Choroid plexus epithelial cell (primary cell): ENCODE measurements at regions not wholly inside any gene's neighbourhood (a gene's known extent, or its start where the extent isn't known, plus 50 kb on each side); places are given as distances from the start of the nearest gene placed in this dataset.
A peak's percentile ranks its signal among the peaks of the same experiment; 100 is the strongest.

Experiments
- DNase-seq: peaks from one replicate; pipeline ENCODE4 v3.0.0-alpha.2; 2010; ENCODE audit warnings: low read depth
- H3K4me3 ChIP-seq: 2 replicates; pipeline ENCODE4 v1.5.1; 2011; ENCODE audit warnings: low read depth, mild to moderate bottlenecking, control low read depth, low read length, moderate library complexity
- TF ChIP-seq, protein P1 (sequence below): conservative IDR thresholded peaks from 2 replicates; pipeline ENCODE4 v1.5.1; 2011; ENCODE audit warnings: low read depth, mild to moderate bottlenecking, control low read depth, inconsistent platforms, low read length, moderate library complexity

DNA sequence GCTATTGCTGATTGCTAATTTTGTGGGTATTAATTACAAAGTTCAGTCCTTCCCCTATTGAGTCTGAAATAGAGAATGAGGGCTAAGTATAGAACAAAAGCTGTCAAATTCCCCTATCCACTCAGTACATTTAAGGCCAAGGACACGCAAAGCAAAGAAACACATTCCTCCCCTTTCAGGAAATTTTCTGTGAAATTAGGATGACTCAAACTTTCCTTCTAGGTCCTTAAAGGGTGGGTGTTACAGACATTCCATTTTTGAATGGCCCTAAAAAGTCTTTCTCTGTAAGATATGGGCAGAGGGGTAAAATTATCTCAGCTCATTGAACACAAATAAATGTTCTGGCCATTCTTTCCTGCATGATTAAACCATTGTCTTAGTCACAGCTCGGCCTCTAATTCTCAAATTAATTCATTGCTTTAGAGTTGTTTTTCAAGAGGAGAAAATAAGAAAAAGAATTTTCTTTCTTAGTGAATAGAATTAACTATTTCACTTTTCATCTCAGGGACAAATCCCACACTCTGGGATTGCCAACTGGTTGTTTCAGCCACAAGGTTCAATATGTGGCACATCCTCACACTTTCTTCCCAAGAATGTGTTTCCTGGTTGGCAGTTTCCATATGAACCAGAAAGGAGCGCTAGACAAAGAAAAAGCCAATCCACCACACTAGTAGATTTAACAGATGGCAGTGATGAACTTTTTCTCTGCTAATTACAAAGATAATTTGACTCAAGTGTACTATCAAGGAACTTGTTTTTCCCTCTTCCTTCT, 424.1 kb downstream of the ZNF385D start:
- H3K4me3 ChIP-seq = no peak overlapping the region
- TF ChIP-seq, protein P1, sequence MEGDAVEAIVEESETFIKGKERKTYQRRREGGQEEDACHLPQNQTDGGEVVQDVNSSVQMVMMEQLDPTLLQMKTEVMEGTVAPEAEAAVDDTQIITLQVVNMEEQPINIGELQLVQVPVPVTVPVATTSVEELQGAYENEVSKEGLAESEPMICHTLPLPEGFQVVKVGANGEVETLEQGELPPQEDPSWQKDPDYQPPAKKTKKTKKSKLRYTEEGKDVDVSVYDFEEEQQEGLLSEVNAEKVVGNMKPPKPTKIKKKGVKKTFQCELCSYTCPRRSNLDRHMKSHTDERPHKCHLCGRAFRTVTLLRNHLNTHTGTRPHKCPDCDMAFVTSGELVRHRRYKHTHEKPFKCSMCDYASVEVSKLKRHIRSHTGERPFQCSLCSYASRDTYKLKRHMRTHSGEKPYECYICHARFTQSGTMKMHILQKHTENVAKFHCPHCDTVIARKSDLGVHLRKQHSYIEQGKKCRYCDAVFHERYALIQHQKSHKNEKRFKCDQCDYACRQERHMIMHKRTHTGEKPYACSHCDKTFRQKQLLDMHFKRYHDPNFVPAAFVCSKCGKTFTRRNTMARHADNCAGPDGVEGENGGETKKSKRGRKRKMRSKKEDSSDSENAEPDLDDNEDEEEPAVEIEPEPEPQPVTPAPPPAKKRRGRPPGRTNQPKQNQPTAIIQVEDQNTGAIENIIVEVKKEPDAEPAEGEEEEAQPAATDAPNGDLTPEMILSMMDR = no peak
- DNase-seq = peak; percentile 26

DNA sequence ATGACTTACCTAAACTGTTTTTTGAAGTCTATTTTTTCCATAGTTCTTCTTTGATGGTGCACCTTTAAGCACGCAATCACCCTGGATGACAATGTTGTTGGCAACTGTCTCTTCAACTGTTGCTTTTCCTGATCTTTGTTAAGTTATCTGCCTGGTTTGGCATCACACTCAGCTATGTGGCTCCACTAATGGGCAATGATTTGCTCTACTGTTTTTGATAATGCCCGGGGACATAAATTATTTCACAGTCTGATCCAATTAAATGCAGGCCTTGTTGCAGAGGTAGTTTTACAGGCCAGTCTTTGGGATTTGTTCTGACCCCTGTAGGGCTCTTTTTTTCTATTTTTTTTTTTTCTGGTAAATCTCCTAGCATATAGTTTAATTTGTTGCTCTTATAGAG, 436.3 kb downstream of the ZNF385D start:
- no peak overlapping the region for H3K4me3 ChIP-seq
- TF ChIP-seq, protein P1 = no peak

DNA sequence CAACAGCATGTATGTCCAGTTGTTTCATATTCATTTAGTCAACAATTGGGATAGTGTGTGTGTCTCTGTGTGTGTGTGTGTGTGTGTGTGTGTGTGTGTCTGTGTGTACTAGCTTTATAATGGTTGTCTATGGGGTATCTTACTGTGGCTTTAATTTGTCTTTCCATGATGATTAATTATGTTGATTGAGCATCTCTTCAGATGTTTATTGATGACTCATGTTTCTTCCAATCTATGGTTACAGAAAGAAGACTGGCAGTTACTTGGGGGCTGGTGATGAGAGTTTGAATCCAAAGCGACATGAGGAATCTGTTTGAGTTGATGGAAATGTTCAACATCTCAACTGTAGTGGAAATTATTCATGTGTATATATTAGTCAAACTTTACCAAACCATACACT, 440.1 kb downstream of the ZNF385D start:
- no peak overlapping the region for H3K4me3 ChIP-seq
- DNase-seq = no peak
- TF ChIP-seq, protein P1 = no peak

More for the DNA sequence above, 436.3 kb downstream of the ZNF385D start:
- no peak for DNase-seq

DNA sequence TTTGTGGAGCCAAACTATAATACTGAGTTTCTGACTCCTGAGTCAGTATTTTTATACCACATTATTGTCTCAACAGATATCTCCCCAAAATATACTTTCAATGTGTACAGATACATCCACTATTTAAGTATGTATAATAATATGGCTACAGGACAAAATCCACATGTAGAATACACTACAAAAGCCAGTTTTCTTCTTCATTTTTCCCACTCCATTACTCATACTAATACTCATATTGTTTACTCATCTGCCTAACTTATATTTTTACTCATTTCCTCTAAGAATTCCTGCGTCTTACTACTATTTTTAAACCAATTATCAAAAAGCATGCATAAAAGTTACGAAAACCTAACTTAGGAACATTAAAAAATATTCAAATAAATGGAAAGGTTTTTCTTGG, 440.8 kb downstream of the ZNF385D start:
- no peak for DNase-seq
- no peak overlapping the region for H3K4me3 ChIP-seq

DNA sequence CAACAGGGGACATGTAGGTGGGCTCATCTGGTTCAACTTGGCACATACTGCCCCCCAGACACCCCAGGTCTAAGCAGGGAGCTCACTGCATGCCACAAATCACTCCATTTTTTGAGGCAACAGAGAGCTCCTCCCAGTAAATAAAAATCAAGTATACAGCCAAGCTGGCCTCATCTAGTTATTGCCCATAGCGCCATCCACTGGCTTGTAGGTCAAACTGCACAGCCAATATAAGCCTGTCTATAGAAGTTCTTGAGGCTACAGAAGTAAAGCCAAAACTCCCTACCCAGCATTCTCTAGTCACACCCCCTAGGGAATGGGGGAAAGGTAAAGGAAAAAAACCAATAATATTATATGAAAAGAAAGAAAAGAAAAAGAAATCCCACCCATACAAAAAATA, 453.7 kb downstream of the ZNF385D start:
- H3K4me3 ChIP-seq = no peak overlapping the region
- DNase-seq = no peak
- TF ChIP-seq, protein P1 = no peak

More for the DNA sequence above, 440.8 kb downstream of the ZNF385D start:
- TF ChIP-seq, protein P1 = no peak

DNA sequence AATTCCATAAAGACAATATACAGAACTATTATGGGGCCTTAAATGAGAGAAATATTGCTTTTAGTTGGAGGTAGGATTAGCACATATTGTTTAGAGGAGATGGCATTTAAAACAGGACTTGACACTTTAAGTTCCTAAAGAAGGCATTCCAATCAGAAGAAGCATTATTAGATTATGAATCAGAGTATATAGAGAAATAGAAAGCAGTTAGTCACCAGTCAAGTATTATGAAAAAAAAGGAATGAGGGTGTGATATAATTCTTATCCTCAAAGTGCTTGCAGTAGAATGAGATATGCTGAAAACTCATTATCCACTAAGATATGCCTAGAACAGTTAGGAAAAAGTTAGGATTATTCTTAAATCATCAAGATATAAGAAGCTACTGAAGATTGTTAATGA, 456.2 kb downstream of the ZNF385D start:
- DNase-seq = peak; percentile 18
- H3K4me3 ChIP-seq = no peak overlapping the region
- TF ChIP-seq, protein P1 = no peak

DNA sequence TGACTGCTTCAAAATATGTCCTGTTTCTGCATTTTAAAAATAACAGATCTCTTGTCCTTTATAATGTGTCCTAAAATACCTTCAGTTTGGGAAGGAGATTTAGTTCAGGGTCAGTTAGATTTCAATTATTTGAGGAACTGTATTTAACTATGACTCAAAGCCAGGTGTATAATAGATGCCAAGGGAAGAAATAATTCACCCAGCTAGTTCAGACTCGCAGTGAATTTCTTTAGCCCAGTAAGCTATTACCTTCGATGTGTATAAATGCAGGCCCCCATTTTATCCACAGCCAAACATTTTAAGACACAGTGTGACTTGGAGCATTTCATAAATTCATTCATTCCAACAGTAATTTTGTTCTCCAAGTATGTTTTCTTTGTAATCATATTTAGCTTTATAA, 458.0 kb downstream of the ZNF385D start:
- no peak overlapping the region for H3K4me3 ChIP-seq
- DNase-seq = no peak
- TF ChIP-seq, protein P1 = no peak
